ENCODE measurements at regions not wholly inside any gene's neighbourhood (a gene's known extent, or its start where the extent isn't known, plus 50 kb on each side); places are given as distances from the start of the nearest gene placed in this dataset.

DNA sequence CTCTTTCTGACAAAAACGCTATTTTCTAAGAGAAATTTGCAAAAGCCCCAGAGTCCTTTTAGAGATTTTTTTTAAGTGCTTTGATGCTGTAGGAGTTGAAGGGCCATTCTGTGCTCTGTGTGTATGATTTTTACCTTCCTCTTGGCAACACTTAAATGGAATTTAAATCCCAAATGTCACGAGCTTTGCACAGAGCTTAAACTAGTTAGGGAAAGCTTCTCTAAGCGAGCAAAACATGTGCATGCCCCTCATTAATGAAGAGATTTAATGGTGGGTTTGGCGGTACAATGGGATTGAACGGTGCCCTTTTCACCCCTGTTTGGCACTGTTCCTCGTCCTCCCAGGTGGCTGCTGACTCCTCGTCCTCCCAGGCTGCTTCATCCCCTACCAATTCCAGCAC lies 220.7 kb downstream of the DRD1 start:
- TF ChIP-seq, protein P1, sequence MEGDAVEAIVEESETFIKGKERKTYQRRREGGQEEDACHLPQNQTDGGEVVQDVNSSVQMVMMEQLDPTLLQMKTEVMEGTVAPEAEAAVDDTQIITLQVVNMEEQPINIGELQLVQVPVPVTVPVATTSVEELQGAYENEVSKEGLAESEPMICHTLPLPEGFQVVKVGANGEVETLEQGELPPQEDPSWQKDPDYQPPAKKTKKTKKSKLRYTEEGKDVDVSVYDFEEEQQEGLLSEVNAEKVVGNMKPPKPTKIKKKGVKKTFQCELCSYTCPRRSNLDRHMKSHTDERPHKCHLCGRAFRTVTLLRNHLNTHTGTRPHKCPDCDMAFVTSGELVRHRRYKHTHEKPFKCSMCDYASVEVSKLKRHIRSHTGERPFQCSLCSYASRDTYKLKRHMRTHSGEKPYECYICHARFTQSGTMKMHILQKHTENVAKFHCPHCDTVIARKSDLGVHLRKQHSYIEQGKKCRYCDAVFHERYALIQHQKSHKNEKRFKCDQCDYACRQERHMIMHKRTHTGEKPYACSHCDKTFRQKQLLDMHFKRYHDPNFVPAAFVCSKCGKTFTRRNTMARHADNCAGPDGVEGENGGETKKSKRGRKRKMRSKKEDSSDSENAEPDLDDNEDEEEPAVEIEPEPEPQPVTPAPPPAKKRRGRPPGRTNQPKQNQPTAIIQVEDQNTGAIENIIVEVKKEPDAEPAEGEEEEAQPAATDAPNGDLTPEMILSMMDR (IDR thresholded peaks at IDR 0.05; ENCODE audit: low read length) = no peak
- TF ChIP-seq EZH2 (IDR thresholded peaks at IDR 0.05; ENCODE audit: borderline replicate concordance, low read length) = no peak

Measured in OCI-LY1 (cell line).